PC-3 (cell line): ENCODE measurements at regions not wholly inside any gene's neighbourhood (a gene's known extent, or its start where the extent isn't known, plus 50 kb on each side); places are given as distances from the start of the nearest gene placed in this dataset.

Source experiments
- ATAC-seq: fragments of 200-7000 bp; cut with Tn5 transposase; 2 replicates; pipeline ENCODE4 v1.9.1; 2020; ENCODE audit warnings: mild to moderate bottlenecking, moderate library complexity
- BruUV-seq: library from RNA; stranded (reverse); fragments of 400-500 nt; replicated peaks from 2 replicates; lab custom pipeline; 2021; lab: Mats Ljungman, UMichigan
- CTCF ChIA-PET: fragments of 300-600 bp; sonication (Branson Sonifier 250); formaldehyde crosslinking; loops from one replicate; lab custom pipeline; 2022; ENCODE audit warnings: antibody characterized with exemption; lab: Charles Lee
- POLR2A ChIA-PET: fragments of 300-600 bp; sonication (Branson Sonifier 250); formaldehyde crosslinking; loops from one replicate; lab custom pipeline; 2022; ENCODE audit warnings: antibody characterized with exemption; ENCODE audit not compliant: unreplicated experiment; lab: Charles Lee
- DNase-seq: peaks from one replicate; pipeline ENCODE4 v3.0.0-alpha.2; 2015
- H2AFZ ChIP-seq: fragments of 300-600 bp; sonication (generic); 2 replicates; pipeline ENCODE4 v1.6.0; 2016; ENCODE audit warnings: antibody characterized with exemption, low read length
- H3F3A ChIP-seq: fragments of 300-600 bp; sonication (generic); one replicate; pipeline ENCODE4 v1.6.0; 2017; ENCODE audit warnings: antibody characterized with exemption, low read length, control low read depth, mild to moderate bottlenecking; ENCODE audit not compliant: unreplicated experiment
- H3K27ac ChIP-seq: fragments of 300-600 bp; sonication (generic); 2 replicates; pipeline ENCODE4 v1.5.1; 2016; ENCODE audit warnings: mild to moderate bottlenecking, low read length
- H3K27me3 ChIP-seq: fragments of 300-600 bp; sonication (generic); 2 replicates; pipeline ENCODE4 v1.6.1; 2016; ENCODE audit warnings: low read length, mixed read lengths
- H3K36me3 ChIP-seq: fragments of 300-600 bp; sonication (generic); 2 replicates; pipeline ENCODE4 v1.6.1; 2016; ENCODE audit warnings: low read depth, mixed run types, low read length, mixed read lengths
- H3K4me1 ChIP-seq: fragments of 300-600 bp; sonication (generic); 2 replicates; pipeline ENCODE4 v1.5.1; 2016; ENCODE audit warnings: low read length; ENCODE audit not compliant: insufficient read depth
- H3K4me2 ChIP-seq: fragments of 300-600 bp; sonication (generic); 2 replicates; pipeline ENCODE4 v1.6.0; 2016; ENCODE audit warnings: low read length
- H3K4me3 ChIP-seq: fragments of 300-600 bp; sonication (generic); 2 replicates; pipeline ENCODE4 v1.5.1; 2016; ENCODE audit warnings: mild to moderate bottlenecking, low read length, mixed read lengths
- H3K79me2 ChIP-seq: fragments of 300-600 bp; sonication (generic); 2 replicates; pipeline ENCODE4 v1.6.1; 2017; ENCODE audit warnings: low read length, mixed read lengths
- H3K9ac ChIP-seq: fragments of 300-600 bp; sonication (generic); 2 replicates; pipeline ENCODE4 v1.6.0; 2016; ENCODE audit warnings: mild to moderate bottlenecking, low read length
- H3K9me2 ChIP-seq: fragments of 300-600 bp; sonication (generic); replicated peaks from 2 replicates; pipeline ENCODE4 v1.6.1; 2016; ENCODE audit warnings: mixed run types, low read length, mixed read lengths
- H3K9me3 ChIP-seq: fragments of 300-600 bp; sonication (generic); 2 replicates; pipeline ENCODE4 v1.6.1; 2016; ENCODE audit warnings: low read length, mixed read lengths
- H4K20me1 ChIP-seq: fragments of 300-600 bp; sonication (generic); 2 replicates; pipeline ENCODE4 v1.6.1; 2016; ENCODE audit warnings: low read length, mixed read lengths
- EZH2 ChIP-seq: fragments of 300-600 bp; sonication (generic); IDR thresholded peaks from one replicate; pipeline ENCODE4 v1.6.1; 2017; ENCODE audit warnings: antibody characterized with exemption, mild to moderate bottlenecking, low read length; ENCODE audit not compliant: unreplicated experiment
- EZH2phosphoT487 ChIP-seq: fragments of 300-600 bp; sonication (generic); IDR thresholded peaks from 2 replicates; pipeline ENCODE4 v1.6.1; 2018; ENCODE audit warnings: mild to moderate bottlenecking, antibody characterized with exemption, low read length, borderline replicate concordance
- intact Hi-C: fragments of 100-400 bp; cut with micrococcal nuclease; formaldehyde crosslinking; loops from 2 replicates; pipeline ENCODE4 v1.9.0; 2023
- TF ChIP-seq, protein P1 (sequence below): fragments of 300-600 bp; sonication (generic); conservative IDR thresholded peaks from 2 replicates; pipeline ENCODE4 v1.5.1; 2017; ENCODE audit warnings: antibody characterized with exemption, low read depth, mild to moderate bottlenecking, low read length

DNA sequence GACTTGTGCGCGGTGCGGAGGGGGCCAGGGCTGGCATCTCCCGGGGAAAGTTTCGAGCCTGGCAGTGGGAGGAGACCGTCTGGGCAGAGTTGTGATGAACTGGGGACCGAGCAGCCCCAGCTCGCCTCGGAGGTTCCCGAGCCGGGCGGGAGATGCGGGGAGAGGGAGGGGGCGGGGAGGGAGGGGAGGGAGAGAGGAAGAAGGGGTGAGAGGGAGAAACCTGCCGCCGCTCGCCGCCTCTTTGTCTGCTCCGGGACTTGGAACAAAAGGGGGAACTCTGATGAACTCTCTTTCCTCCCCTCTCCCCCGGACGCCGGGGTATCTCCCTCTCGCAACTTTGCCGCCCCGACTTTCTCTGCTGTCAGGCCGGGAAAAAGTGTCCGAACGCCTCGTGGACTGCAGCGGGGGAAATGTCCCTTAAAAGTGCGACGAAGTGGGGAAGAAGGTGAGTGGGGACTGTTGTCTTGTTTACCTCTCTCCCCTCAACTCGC is 72.7 kb downstream of the SOX4 start:
- Histone ChIP-seq H3K9me3 (no peaks in the 10 kb centered on the region), H3K36me3 (no peaks in the 10 kb centered on the region), H2AFZ (peak overlapping the region; percentile 60), H3K27ac (no peak overlapping the region), H3K4me1 (no peaks in the 10 kb centered on the region), H3K4me2 (peak overlapping the region; percentile 78), H3K4me3 (peak overlapping the region; percentile 57), H3F3A (no peaks in the 10 kb centered on the region), H3K9me2 (no peaks in the 10 kb centered on the region), H3K9ac (no peak overlapping the region), H3K27me3 (no peaks in the 10 kb centered on the region), H4K20me1 (no peaks in the 10 kb centered on the region), H3K79me2 (no peaks in the 10 kb centered on the region)
- TF ChIP-seq, protein P1, sequence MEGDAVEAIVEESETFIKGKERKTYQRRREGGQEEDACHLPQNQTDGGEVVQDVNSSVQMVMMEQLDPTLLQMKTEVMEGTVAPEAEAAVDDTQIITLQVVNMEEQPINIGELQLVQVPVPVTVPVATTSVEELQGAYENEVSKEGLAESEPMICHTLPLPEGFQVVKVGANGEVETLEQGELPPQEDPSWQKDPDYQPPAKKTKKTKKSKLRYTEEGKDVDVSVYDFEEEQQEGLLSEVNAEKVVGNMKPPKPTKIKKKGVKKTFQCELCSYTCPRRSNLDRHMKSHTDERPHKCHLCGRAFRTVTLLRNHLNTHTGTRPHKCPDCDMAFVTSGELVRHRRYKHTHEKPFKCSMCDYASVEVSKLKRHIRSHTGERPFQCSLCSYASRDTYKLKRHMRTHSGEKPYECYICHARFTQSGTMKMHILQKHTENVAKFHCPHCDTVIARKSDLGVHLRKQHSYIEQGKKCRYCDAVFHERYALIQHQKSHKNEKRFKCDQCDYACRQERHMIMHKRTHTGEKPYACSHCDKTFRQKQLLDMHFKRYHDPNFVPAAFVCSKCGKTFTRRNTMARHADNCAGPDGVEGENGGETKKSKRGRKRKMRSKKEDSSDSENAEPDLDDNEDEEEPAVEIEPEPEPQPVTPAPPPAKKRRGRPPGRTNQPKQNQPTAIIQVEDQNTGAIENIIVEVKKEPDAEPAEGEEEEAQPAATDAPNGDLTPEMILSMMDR = no peak
- TF ChIP-seq EZH2phosphoT487 (no peak), EZH2 (no peak)
- no TSS peak for BruUV-seq
- intact Hi-C loops = no loop called here
- ATAC-seq (no peak), DNase-seq (no peak)
- POLR2A ChIA-PET = no interaction called here
- CTCF ChIA-PET = no interaction called here

- no peak for ATAC-seq
- TF ChIP-seq EZH2phosphoT487 (no peak), EZH2 (no peak)
- TF ChIP-seq, protein P1 = no peak
- Histone ChIP-seq H3F3A (no peaks in the 10 kb centered on the region), H3K79me2 (no peaks in the 10 kb centered on the region), H3K9ac (no peak overlapping the region), H3K36me3 (no peaks in the 10 kb centered on the region), H3K27me3 (no peaks in the 10 kb centered on the region), H3K27ac (no peak overlapping the region), H3K4me1 (no peaks in the 10 kb centered on the region), H3K9me2 (no peaks in the 10 kb centered on the region), H2AFZ (0 out of 2 replicates have a peak overlapping the region, but pooled peaks have one; percentile 60), H3K4me3 (peak overlapping the region; percentile 57; the same call in 1 of the 2 replicates), H3K4me2 (peak overlapping the region; percentile 50), H3K9me3 (no peaks in the 10 kb centered on the region), H4K20me1 (no peaks in the 10 kb centered on the region)
- no TSS peak for BruUV-seq
- no peak for DNase-seq
- intact Hi-C loops = no loop called here
- CTCF ChIA-PET = no interaction called here
- POLR2A ChIA-PET = no interaction called here
Observed at GRCh38 chr6:21666853-21667681, 73.5 kb downstream of the SOX4 start.

DNA sequence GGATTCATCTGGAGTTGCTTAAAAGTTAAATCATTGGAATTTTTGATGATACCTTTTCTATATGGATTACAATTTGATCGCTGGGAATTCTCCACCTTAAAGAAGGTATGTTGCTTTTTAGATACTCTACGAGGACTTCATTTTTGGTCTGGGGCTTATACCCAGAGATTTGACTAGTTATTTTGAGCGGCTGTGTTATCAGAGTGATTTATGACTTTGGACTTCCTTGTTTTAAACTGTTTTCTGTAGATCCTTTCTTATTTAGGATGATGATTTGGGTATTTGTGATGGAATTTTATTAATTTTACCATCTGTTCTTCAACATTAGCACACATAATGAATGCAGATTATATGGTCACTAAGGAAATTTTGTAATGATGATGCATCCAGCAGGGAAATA is 75.2 kb downstream of the SOX4 start:
- ATAC-seq (no peak), DNase-seq (no peak)
- TF ChIP-seq, protein P1 = no peak
- TF ChIP-seq EZH2phosphoT487 (no peak), EZH2 (no peak)
- Histone ChIP-seq H3K9ac (no peak overlapping the region), H3F3A (no peaks in the 10 kb centered on the region), H2AFZ (no peak overlapping the region), H3K9me2 (no peaks in the 10 kb centered on the region), H3K27ac (no peak overlapping the region), H3K36me3 (no peaks in the 10 kb centered on the region), H3K4me3 (no peak overlapping the region), H3K79me2 (no peaks in the 10 kb centered on the region), H3K9me3 (no peaks in the 10 kb centered on the region), H3K4me1 (no peaks in the 10 kb centered on the region), H4K20me1 (no peaks in the 10 kb centered on the region), H3K27me3 (no peaks in the 10 kb centered on the region), H3K4me2 (no peak overlapping the region)
- intact Hi-C loops = no loop called here
- CTCF ChIA-PET = no interaction called here
- POLR2A ChIA-PET = no interaction called here
- no TSS peak for BruUV-seq
